IMR-90 (cell line): ENCODE measurements at regions not wholly inside any gene's neighbourhood (a gene's known extent, or its start where the extent isn't known, plus 50 kb on each side); places are given as distances from the start of the nearest gene placed in this dataset.

Experiments used
- ATAC-seq: fragments of 200-7000 bp; cut with Tn5 transposase; 2 replicates; pipeline ENCODE4 v1.9.1; 2020; ENCODE audit warnings: low read depth, mild to moderate bottlenecking, moderate library complexity
- BruUV-seq: library from RNA; stranded (reverse); fragments of 400-500 nt; replicated peaks from 2 replicates; lab custom pipeline; 2021; lab: Mats Ljungman, UMichigan
- CTCF ChIA-PET: fragments of 300-600 bp; formaldehyde crosslinking; extraction: SDS; loops from one replicate; lab custom pipeline; 2021; ENCODE audit warnings: antibody characterized with exemption; lab: Yijun Ruan, JAX
- POLR2A ChIA-PET: fragments of 300-600 bp; sonication (Branson Sonifier 250); formaldehyde crosslinking; loops from one replicate; lab custom pipeline; 2022; ENCODE audit warnings: antibody characterized with exemption; ENCODE audit not compliant: unreplicated experiment; lab: Charles Lee
- DNase-seq: peaks from one replicate; pipeline ENCODE4 v3.0.0; 2013
- H2AFZ ChIP-seq: replicated peaks from 2 replicates; pipeline ENCODE3; 2013; ENCODE audit warnings: low read length, mild to moderate bottlenecking; ENCODE audit not compliant: poor library complexity
- H2AK5ac ChIP-seq: 2 replicates; pipeline ENCODE4 v1.6.1; 2013; ENCODE audit warnings: low read depth, low read length, inconsistent platforms
- H2AK9ac ChIP-seq: replicated peaks from 2 replicates; pipeline ENCODE3; 2013; ENCODE audit warnings: mild to moderate bottlenecking, low read depth, low read length, moderate library complexity; ENCODE audit not compliant: poor library complexity
- H2BK120ac ChIP-seq: 2 replicates; pipeline ENCODE4 v1.6.1; 2013; ENCODE audit warnings: low read depth, low read length, inconsistent platforms
- H2BK15ac ChIP-seq: 3 replicates; pipeline ENCODE4 v1.6.1; 2013; ENCODE audit warnings: low read depth, low read length, inconsistent platforms
- H2BK20ac ChIP-seq: 2 replicates; pipeline ENCODE4 v1.6.1; 2013; ENCODE audit warnings: low read depth, mild to moderate bottlenecking, inconsistent platforms, low read length, moderate library complexity
- H2BK5ac ChIP-seq: 2 replicates; pipeline ENCODE4 v1.6.1; 2013; ENCODE audit warnings: mild to moderate bottlenecking, low read depth, low read length, inconsistent platforms; ENCODE audit not compliant: poor library complexity, severe bottlenecking
- H3K14ac ChIP-seq: replicated peaks from 2 replicates; pipeline ENCODE4 v1.6.1; 2013; ENCODE audit warnings: low read depth, low read length, inconsistent platforms
- H3K18ac ChIP-seq: 2 replicates; pipeline ENCODE4 v1.6.1; 2013; ENCODE audit warnings: low read depth, low read length, control low read depth
- H3K23ac ChIP-seq: 2 replicates; pipeline ENCODE4 v1.6.1; 2013; ENCODE audit warnings: low read depth, low read length, inconsistent platforms
- H3K27ac ChIP-seq: 2 replicates; pipeline ENCODE4 v1.5.1; 2013; ENCODE audit warnings: mild to moderate bottlenecking, control low read depth, low read length; ENCODE audit not compliant: insufficient read depth
- H3K27me3 ChIP-seq: 2 replicates; pipeline ENCODE4 v1.6.1; 2013; ENCODE audit warnings: low read length; ENCODE audit not compliant: control insufficient read depth, insufficient read depth
- H3K36me3 ChIP-seq: 2 replicates; pipeline ENCODE4 v1.6.1; 2013; ENCODE audit warnings: low read length, mixed read lengths; ENCODE audit not compliant: control insufficient read depth, insufficient read depth
- H3K4ac ChIP-seq: 2 replicates; pipeline ENCODE4 v1.6.1; 2013; ENCODE audit warnings: low read depth, low read length, inconsistent platforms
- H3K4me1 ChIP-seq: 2 replicates; pipeline ENCODE4 v1.6.1; 2013; ENCODE audit warnings: low read length, mixed read lengths; ENCODE audit not compliant: control insufficient read depth, insufficient read depth
- H3K4me2 ChIP-seq: 2 replicates; pipeline ENCODE4 v1.6.1; 2013; ENCODE audit warnings: low read depth, mild to moderate bottlenecking, control low read depth, low read length, moderate library complexity
- H3K4me3 ChIP-seq: 2 replicates; pipeline ENCODE4 v1.5.1; 2013; ENCODE audit warnings: low read depth, mild to moderate bottlenecking, control low read depth, low read length, moderate library complexity; ENCODE audit not compliant: insufficient read depth
- H3K56ac ChIP-seq: 2 replicates; pipeline ENCODE4 v1.6.1; 2013; ENCODE audit warnings: low read length, inconsistent platforms; ENCODE audit not compliant: insufficient read depth; ENCODE audit errors: extremely low read depth
- H3K79me1 ChIP-seq, 2 experiments: 2 replicates each; pipeline ENCODE4 v1.6.1; 2013; ENCODE audit warnings: low read length in 2 of 2, inconsistent platforms in 1 of 2, low read depth in 1 of 2
- H3K9ac ChIP-seq: 2 replicates; pipeline ENCODE4 v1.6.1; 2013; ENCODE audit warnings: low read depth, low read length, control low read depth
- H3K9me1 ChIP-seq: 2 replicates; pipeline ENCODE4 v1.6.1; 2013; ENCODE audit warnings: low read length, inconsistent platforms; ENCODE audit not compliant: insufficient read depth
- H3K9me3 ChIP-seq: 2 replicates; pipeline ENCODE4 v1.6.1; 2013; ENCODE audit warnings: low read length; ENCODE audit not compliant: control insufficient read depth, insufficient read depth
- H4K20me1 ChIP-seq: 2 replicates; pipeline ENCODE4 v1.6.1; 2013; ENCODE audit warnings: low read length, inconsistent platforms; ENCODE audit not compliant: insufficient read depth
- H4K5ac ChIP-seq: 2 replicates; pipeline ENCODE4 v1.6.1; 2013; ENCODE audit warnings: mild to moderate bottlenecking, low read depth, low read length, control low read depth
- H4K8ac ChIP-seq, 2 experiments: 2 replicates each; pipeline ENCODE4 v1.6.1; 2013; ENCODE audit warnings: low read depth in 2 of 2, low read length in 2 of 2, control low read depth in 1 of 2, inconsistent platforms in 1 of 2
- H4K91ac ChIP-seq: 2 replicates; pipeline ENCODE4 v1.6.1; 2013; ENCODE audit warnings: low read depth, low read length, inconsistent platforms; ENCODE audit not compliant: insufficient read depth
- MAFK ChIP-seq: IDR thresholded peaks from 2 replicates; pipeline ENCODE4 v1.6.1; 2012; ENCODE audit warnings: low read depth, low read length, improper control_type of control experiment
- WGBS, 2 experiments: methylation state at CpG; one replicate each; pipeline versions ENCODE4 v1.1.5 to v1.1.7; 2013; ENCODE audit warnings: missing lambda C conversion rate in 2 of 2; ENCODE audit not compliant: insufficient read length in 1 of 2; ENCODE audit errors: extremely low coverage in 2 of 2; 5-methylcytosine and 5-hydroxymethylcytosine counted together
- dilution Hi-C: fragments of 300-500 bp; cut with HindIII; formaldehyde crosslinking; loops from one replicate; pipeline ENCODE4 v1.14.3; 2018; ENCODE audit warnings: low sequenced_read_pairs; ENCODE audit not compliant: unreplicated experiment
- in situ Hi-C: fragments of 300-500 bp; cut with MboI; formaldehyde crosslinking; loops from 3 replicates; pipeline ENCODE4 v1.14.3; 2019; ENCODE audit warnings: low sequenced_read_pairs, inconsistent platforms, mixed read lengths
- intact Hi-C: fragments of 100-400 bp; cut with micrococcal nuclease; formaldehyde crosslinking; loops from 2 replicates; pipeline ENCODE4 v1.10.0; 2022

- no peaks in the 10 kb centered on the region for H3K9me1 ChIP-seq
- H2AFZ ChIP-seq, result no peak overlapping the region
- ATAC-seq (no peak), DNase-seq (no peak)
- no peak overlapping the region for H3K56ac ChIP-seq
- no peak overlapping the region for H3K23ac ChIP-seq
- H3K9ac ChIP-seq, result no peak overlapping the region
- no peak overlapping the region for H3K18ac ChIP-seq
- no peak overlapping the region for H3K14ac ChIP-seq
- no peak overlapping the region for H4K91ac ChIP-seq
- dilution Hi-C loops, result no loop called here
- no peak overlapping the region for H3K4me3 ChIP-seq
- no peak overlapping the region for H4K8ac ChIP-seq
- 50% methylated on average over 2 of the region's 3 CpGs; no CpG with 5 or more reads in 1 of the 2 experiments for WGBS, 2 experiments
- H3K4ac ChIP-seq, result no peak overlapping the region
- H3K4me1 ChIP-seq, result no peaks in the 10 kb centered on the region
- H3K36me3 ChIP-seq, result no peaks in the 10 kb centered on the region
- H2BK5ac ChIP-seq, result no peak overlapping the region
- H2BK20ac ChIP-seq, result no peak overlapping the region
- in situ Hi-C loops, result no loop called here
- no peak overlapping the region for H2AK9ac ChIP-seq
- no peak overlapping the region for H2BK120ac ChIP-seq
- POLR2A ChIA-PET, result no interaction called here
- no TSS peak for BruUV-seq
- no peak overlapping the region for H3K27ac ChIP-seq
- no peaks in the 10 kb centered on the region for H3K9me3 ChIP-seq
- H3K79me1 ChIP-seq, result no peaks in the 10 kb centered on the region
- no peak overlapping the region for H3K4me2 ChIP-seq
- H4K5ac ChIP-seq, result no peak overlapping the region
- no peak for TF ChIP-seq MAFK
- H2BK15ac ChIP-seq, result no peak overlapping the region
- no peak overlapping the region for H2AK5ac ChIP-seq
- no peaks in the 10 kb centered on the region for H4K20me1 ChIP-seq
- intact Hi-C loops, result no loop called here
- H3K27me3 ChIP-seq, result peaks cover 19% of the 10 kb centered on the region
- CTCF ChIA-PET, result interaction anchor here (0.6 kb wide), 1 partner anchor 37 kb away, joined by 4 read pairs; no protein-coding TSS in a partner anchor
Measured at GRCh38 chr12:5343711-5344110, 88.2 kb upstream of the NTF3 start.
